Posterior cingulate gyrus (tissue), 11 donors: ENCODE measurements at regions not wholly inside any gene's neighbourhood (a gene's known extent, or its start where the extent isn't known, plus 50 kb on each side); places are given as distances from the start of the nearest gene placed in this dataset.
A peak's percentile ranks its signal among the peaks of the same experiment; 100 is the strongest.
"Not testable (repeated sequence)": the region's sequence is repeated elsewhere in the genome, so short reads cannot be mapped to it uniquely, and the experiment has no call there.

ENCODE experiments used
- DNase-seq, 10 donors: peaks; one replicate each; pipeline versions ENCODE4 v3.0.0 to v3.0.0-alpha.2; 2020 to 2021; ENCODE audit warnings: mixed read lengths in 3 of 10
- intact Hi-C: fragments of 100-400 bp; cut with DNase I; formaldehyde crosslinking; loops from one replicate; pipeline ENCODE4 v1.15.1; 2023

DNA sequence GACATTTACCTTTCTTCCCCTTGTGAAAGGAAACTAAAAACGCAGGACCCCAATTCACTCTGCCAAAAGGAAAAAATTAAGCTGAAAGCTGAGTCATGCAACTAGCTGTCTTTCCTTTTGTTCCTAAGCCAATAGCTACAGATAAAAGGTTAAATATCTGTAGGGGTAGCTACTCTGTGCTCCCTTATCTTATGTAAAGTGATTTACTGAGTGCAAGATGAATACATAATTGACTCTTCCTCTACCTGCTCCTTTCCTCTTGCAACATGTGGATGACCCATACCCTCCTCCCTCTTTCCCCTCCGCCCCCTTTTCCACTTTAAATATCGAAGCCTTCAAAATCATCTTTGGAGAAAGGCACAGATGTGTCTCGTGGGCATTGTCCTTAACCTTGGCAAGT is 68.0 kb upstream of the ZNF157 start:
- no peak for DNase-seq
- intact Hi-C loops, result no loop called here

DNA sequence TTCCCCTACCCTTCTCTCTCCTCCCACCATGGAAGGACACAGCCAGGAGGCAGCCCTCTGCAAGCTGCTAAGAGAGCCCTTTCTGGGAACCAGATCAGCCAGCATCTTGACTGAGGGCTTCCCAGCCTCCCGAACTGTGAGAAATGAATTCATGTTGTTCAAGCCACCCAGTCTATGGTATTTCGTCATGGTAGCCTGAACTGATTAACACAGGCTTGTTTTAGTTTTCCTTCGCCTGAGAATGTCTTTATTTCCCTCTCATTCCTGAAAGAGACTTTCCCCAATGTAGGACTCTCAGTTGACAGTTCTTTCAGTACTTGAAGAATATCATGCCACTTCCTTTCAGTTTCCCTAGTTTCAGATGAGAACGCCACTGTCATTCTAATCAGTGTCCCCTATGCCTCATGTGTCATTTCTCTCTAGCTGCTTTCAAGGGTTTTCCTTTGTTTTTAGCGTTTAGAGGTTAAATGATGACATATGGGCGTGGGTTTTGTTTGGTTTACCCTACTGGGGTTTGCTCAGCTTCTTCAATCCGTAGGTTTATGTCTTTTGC is 63.8 kb upstream of the ZNF157 start:
- DNase-seq, intact Hi-C loops: not testable (repeated sequence)

DNA sequence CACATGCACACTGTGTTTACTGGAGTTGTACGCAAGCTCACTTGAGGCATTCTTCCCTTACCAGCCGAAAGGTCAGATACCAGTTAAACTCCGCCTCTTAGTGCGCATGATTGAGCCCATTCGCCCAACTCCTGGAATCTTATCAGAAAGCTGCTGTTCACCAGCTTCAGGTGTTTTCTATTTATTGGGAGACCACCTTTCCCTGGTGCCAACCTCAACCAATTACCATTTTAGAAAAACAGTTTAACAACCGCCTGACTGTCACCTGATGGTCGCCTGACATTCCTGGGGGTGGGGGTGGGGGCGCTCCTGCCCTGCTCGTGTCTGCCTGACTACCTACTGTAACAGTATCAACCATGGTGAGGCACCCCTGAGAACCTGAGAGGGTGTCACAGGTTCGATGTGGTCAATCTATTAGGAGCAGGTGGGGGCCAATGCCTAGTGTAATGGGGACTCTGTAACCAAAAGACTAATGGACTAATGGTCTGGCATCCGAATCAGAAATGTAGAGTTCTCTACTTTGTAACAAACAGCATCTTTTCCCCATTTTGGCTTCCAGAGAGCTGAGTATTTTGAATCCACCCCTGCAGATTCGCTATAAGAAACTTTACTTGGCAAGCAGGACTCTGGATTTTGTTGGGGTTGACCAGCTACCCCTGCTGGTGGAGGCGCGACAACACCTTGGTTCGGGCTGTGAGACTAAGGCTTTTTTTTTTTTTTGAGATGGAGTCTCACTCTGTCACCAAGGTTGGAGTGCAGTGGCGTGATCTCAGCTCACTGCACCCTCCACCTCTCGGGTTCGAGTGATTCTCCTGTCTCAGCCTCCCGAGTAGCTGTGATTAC is 58.2 kb upstream of the ZNF157 start:
- intact Hi-C loops, result no loop called here
- peak in 4 of 10 donors; percentile 16 to 87 (median 50) for DNase-seq

GRCh38 chrX:47313056-47313455 is 57.3 kb upstream of the ZNF157 start:
- DNase-seq, result no peak
- intact Hi-C loops, result no loop called here

DNA sequence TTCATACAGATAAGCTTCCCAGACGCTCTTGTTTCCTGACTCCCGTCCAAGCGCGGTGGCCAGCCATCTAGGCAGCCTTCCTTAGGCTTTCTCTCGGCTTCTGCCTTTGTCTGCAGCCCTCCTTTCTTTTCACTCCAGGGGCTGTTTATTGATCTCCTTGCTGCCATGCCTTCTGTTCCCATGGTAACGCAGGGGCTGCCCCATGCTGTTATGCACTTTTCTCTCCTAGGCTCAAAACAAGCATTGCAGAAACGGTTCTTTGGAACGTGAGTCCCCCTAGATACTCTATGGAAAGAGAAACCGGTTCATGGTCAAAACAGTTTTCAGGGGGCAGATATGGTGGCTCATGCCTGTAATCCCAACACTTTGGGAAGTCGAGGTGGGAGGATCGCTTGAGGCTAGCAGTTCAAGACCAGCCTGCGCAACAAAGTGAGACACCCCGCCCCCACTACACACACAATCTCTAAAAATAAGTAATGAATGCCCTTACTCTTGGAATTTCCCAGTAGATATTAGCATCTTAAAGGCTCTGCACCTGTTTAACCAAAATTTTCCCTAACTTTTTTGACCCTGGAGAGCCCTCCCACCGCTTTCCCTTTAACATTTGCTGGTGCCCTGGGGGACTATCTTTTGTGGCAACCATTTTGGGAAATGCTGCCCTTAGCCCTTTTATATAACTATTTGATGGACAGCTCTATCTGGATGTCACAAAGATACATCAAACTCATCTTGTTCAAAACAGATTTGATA is 53.9 kb upstream of the ZNF157 start:
- intact Hi-C loops, result no loop called here
- peak in 1 of 10 donors; percentile 7 for DNase-seq
